ENCODE measurements at regions not wholly inside any gene's neighbourhood (a gene's known extent, or its start where the extent isn't known, plus 50 kb on each side); places are given as distances from the start of the nearest gene placed in this dataset.
A peak's percentile ranks its signal among the peaks of the same experiment; 100 is the strongest.

- TF ChIP-seq TCF4 (CRISPR knock-in tag; IDR thresholded peaks at IDR 0.05; ENCODE audit: borderline replicate concordance) (no peak), ZFP30 (CRISPR knock-in tag; IDR thresholded peaks at IDR 0.05) (no peak), BACH2 (CRISPR knock-in tag; IDR thresholded peaks at IDR 0.05; ENCODE audit: borderline replicate concordance) (no peak), ISL1 (CRISPR knock-in tag; IDR thresholded peaks at IDR 0.05) (no peak), SNAI2 (CRISPR knock-in tag; IDR thresholded peaks at IDR 0.05) (no peak), RARB (CRISPR knock-in tag; IDR thresholded peaks at IDR 0.05) (no peak), ZNF565 (CRISPR knock-in tag; conservative IDR thresholded peaks at IDR 0.05; ENCODE audit: low read depth) (no peak), ZNF70 (CRISPR knock-in tag; IDR thresholded peaks at IDR 0.05) (no peak)
- ATAC-seq, result peak; percentile 9; the same call in 1 of the 3 replicates
Measured at GRCh38 chr6:44009425-44010321, 117.6 kb downstream of the MRPL14 start.

- ATAC-seq, result no peak
- TF ChIP-seq CSDC2 (CRISPR knock-in tag; IDR thresholded peaks at IDR 0.05), result no peak
- no peak for TF ChIP-seq CSRNP3 (CRISPR knock-in tag; IDR thresholded peaks at IDR 0.05)
- no peak for TF ChIP-seq TOX (CRISPR knock-in tag; IDR thresholded peaks at IDR 0.05; ENCODE audit: borderline replicate concordance)
- no peak for TF ChIP-seq ESRRG (CRISPR knock-in tag; IDR thresholded peaks at IDR 0.05)
- no peak for TF ChIP-seq GLIS3 (CRISPR knock-in tag; IDR thresholded peaks at IDR 0.05)
- TF ChIP-seq ARNTL (CRISPR knock-in tag; IDR thresholded peaks at IDR 0.05; ENCODE audit: borderline replicate concordance, low read depth), result no peak
- no peak for TF ChIP-seq ZFP30 (CRISPR knock-in tag; IDR thresholded peaks at IDR 0.05)
- TF ChIP-seq ZNF565 (CRISPR knock-in tag; conservative IDR thresholded peaks at IDR 0.05; ENCODE audit: low read depth), result no peak
- no peak for TF ChIP-seq SNAI2 (CRISPR knock-in tag; IDR thresholded peaks at IDR 0.05)
- no peak for TF ChIP-seq TSHZ2 (CRISPR knock-in tag; IDR thresholded peaks at IDR 0.05)
- TF ChIP-seq OSR1 (CRISPR knock-in tag; IDR thresholded peaks at IDR 0.05), result no peak
- TF ChIP-seq CREB5 (CRISPR knock-in tag; IDR thresholded peaks at IDR 0.05; ENCODE audit: low read depth), result no peak
- no peak for TF ChIP-seq PPARA (CRISPR knock-in tag; IDR thresholded peaks at IDR 0.05; ENCODE audit: borderline replicate concordance)
- TF ChIP-seq ZFP3 (CRISPR knock-in tag; IDR thresholded peaks at IDR 0.05), result no peak
- TF ChIP-seq ISL1 (CRISPR knock-in tag; IDR thresholded peaks at IDR 0.05), result no peak
- no peak for TF ChIP-seq PATZ1 (CRISPR knock-in tag; IDR thresholded peaks at IDR 0.05; ENCODE audit: borderline replicate concordance)
- no peak for TF ChIP-seq BACH2 (CRISPR knock-in tag; IDR thresholded peaks at IDR 0.05; ENCODE audit: borderline replicate concordance)
Measured at GRCh38 chr6:44008821-44009370, 118.4 kb downstream of the MRPL14 start.

- no peak for ATAC-seq
- no peak for TF ChIP-seq ZC3H10 (CRISPR knock-in tag; IDR thresholded peaks at IDR 0.05)
- TF ChIP-seq GLIS3 (CRISPR knock-in tag; IDR thresholded peaks at IDR 0.05), result no peak
- no peak for TF ChIP-seq PATZ1 (CRISPR knock-in tag; IDR thresholded peaks at IDR 0.05; ENCODE audit: borderline replicate concordance)
- TF ChIP-seq TOX (CRISPR knock-in tag; IDR thresholded peaks at IDR 0.05; ENCODE audit: borderline replicate concordance), result no peak
- TF ChIP-seq BACH2 (CRISPR knock-in tag; IDR thresholded peaks at IDR 0.05; ENCODE audit: borderline replicate concordance), result no peak
- no peak for TF ChIP-seq CSRNP3 (CRISPR knock-in tag; IDR thresholded peaks at IDR 0.05)
- TF ChIP-seq POU6F1 (CRISPR knock-in tag; IDR thresholded peaks at IDR 0.05; ENCODE audit: borderline replicate concordance, low read depth), result no peak
- no peak for TF ChIP-seq OSR1 (CRISPR knock-in tag; IDR thresholded peaks at IDR 0.05)
- no peak for TF ChIP-seq CSDC2 (CRISPR knock-in tag; IDR thresholded peaks at IDR 0.05)
Measured at GRCh38 chr6:44007818-44008621, 119.2 kb downstream of the MRPL14 start.
